ENCODE measurements at regions not wholly inside any gene's neighbourhood (a gene's known extent, or its start where the extent isn't known, plus 50 kb on each side); places are given as distances from the start of the nearest gene placed in this dataset.

- Histone ChIP-seq H2BK12ac (ENCODE audit: low read depth, low read length) (no peak overlapping the region), H3K4me3 (ENCODE audit: extremely low read depth in 1 of 4, insufficient read depth in 2 of 4, low read depth in 3 of 4, low read length in 4 of 4) (no peak overlapping the region), H3K23me2 (ENCODE audit: low read depth, low read length) (no peaks in the 10 kb centered on the region), H2BK20ac (ENCODE audit: low read length) (no peak overlapping the region), H3K79me2 (ENCODE audit: control insufficient read depth in 1 of 2, insufficient read depth in 2 of 2, low read length in 2 of 2) (no peaks in the 10 kb centered on the region), H3K14ac (ENCODE audit: insufficient read length) (no peak overlapping the region), H3K56ac (replicated peaks; ENCODE audit: insufficient read length, low read depth, low read length) (no peak overlapping the region), H4K5ac (ENCODE audit: insufficient read length, low read depth, low read length) (no peak overlapping the region), H4K20me1 (replicated peaks in 1 of 2; ENCODE audit: control insufficient read depth in 1 of 2, insufficient read depth in 2 of 2, low read length in 2 of 2) (no peaks in the 10 kb centered on the region), H3K23ac (ENCODE audit: insufficient read length) (no peak overlapping the region), H3K27ac (ENCODE audit: low read depth, low read length) (no peak overlapping the region), H2AFZ (ENCODE audit: low read length) (no peak overlapping the region), H4K8ac (ENCODE audit: extremely low read depth, insufficient read depth, low read length) (no peak overlapping the region), H2BK15ac (ENCODE audit: low read length) (no peak overlapping the region), H4K91ac (replicated peaks; ENCODE audit: insufficient read length, low read length) (no peak overlapping the region), H3K79me1 (ENCODE audit: low read depth, low read length) (no peaks in the 10 kb centered on the region), H3K18ac (ENCODE audit: extremely low read depth, low read length) (no peak overlapping the region), H2AK5ac (ENCODE audit: low read depth, low read length) (no peak overlapping the region), H3K4me1 (replicated peaks in 1 of 4; ENCODE audit: control insufficient read depth in 3 of 4, insufficient read depth in 4 of 4, low read length in 3 of 4) (no peaks in the 10 kb centered on the region), H3K9ac (replicated peaks in 1 of 4; ENCODE audit: extremely low read depth in 1 of 4, low read depth in 3 of 4, low read length in 3 of 4) (no peak overlapping the region), H3K4ac (replicated peaks; ENCODE audit: insufficient read length, low read depth, low read length) (no peak overlapping the region), H2BK120ac (replicated peaks; ENCODE audit: low read depth, low read length) (no peak overlapping the region), H2BK5ac (ENCODE audit: low read depth, low read length) (no peak overlapping the region), H3K36me3 (ENCODE audit: control insufficient read depth in 2 of 4, insufficient read depth in 4 of 4, low read length in 3 of 4) (no peaks in the 10 kb centered on the region), H3K4me2 (ENCODE audit: insufficient read depth in 1 of 2, low read depth in 2 of 2, low read length in 2 of 2) (no peak overlapping the region), H3K27me3 (replicated peaks in 1 of 4; ENCODE audit: control insufficient read depth in 3 of 4, extremely low read depth in 1 of 4, insufficient read depth in 3 of 4, low read length in 3 of 4) (no peaks in the 10 kb centered on the region), H3K9me3 (ENCODE audit: insufficient read depth in 2 of 2, low read depth in 1 of 2, low read length in 1 of 2) (peaks cover 2 to 4% of the 10 kb centered on the region in 2 experiments; a peak in 2 of 4 replicates)
- DNase-seq (ENCODE audit: low read depth in 1 of 2, low spot score in 2 of 2) (no peak), FAIRE-seq (no peak)
- ChIA-PET POLR2A (ENCODE audit: partially characterized antibody) (no interaction called here), CTCF (ENCODE audit: partially characterized antibody) (no interaction called here)
- 91% methylated on average over 5 of the region's 5 CpGs; no CpG with 5 or more reads in 1 of the 2 experiments for WGBS, 2 experiments (ENCODE audit: extremely low coverage in 1 of 2, insufficient coverage in 1 of 2, insufficient read length in 1 of 2, insufficient replicate concordance in 2 of 2, low coverage in 1 of 2, low lambda C conversion rate in 2 of 2, missing lambda C conversion rate in 1 of 2)
- TF ChIP-seq, protein P1, sequence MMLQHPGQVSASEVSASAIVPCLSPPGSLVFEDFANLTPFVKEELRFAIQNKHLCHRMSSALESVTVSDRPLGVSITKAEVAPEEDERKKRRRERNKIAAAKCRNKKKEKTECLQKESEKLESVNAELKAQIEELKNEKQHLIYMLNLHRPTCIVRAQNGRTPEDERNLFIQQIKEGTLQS (IDR thresholded peaks at IDR 0.05; ENCODE audit: insufficient read depth, low read depth, low read length) = no peak
- no peak for TF ChIP-seq RXRA (IDR thresholded peaks at IDR 0.05; ENCODE audit: insufficient read depth, low read depth, low read length)
- TF ChIP-seq ZNF274 (IDR thresholded peaks at IDR 0.05; ENCODE audit: borderline replicate concordance, extremely low read depth, low read length) = no peak
- TF ChIP-seq KDM1A (IDR thresholded peaks at IDR 0.05; ENCODE audit: borderline replicate concordance, low read length) = no peak
- TF ChIP-seq CEBPB (IDR thresholded peaks at IDR 0.05; ENCODE audit: low read depth, low read length) = no peak
- TF ChIP-seq SP2 (IDR thresholded peaks at IDR 0.05; ENCODE audit: low read length) = no peak
- no peak for TF ChIP-seq BACH1 (IDR thresholded peaks at IDR 0.05; ENCODE audit: low read length)
- TF ChIP-seq TEAD4 (IDR thresholded peaks at IDR 0.05; ENCODE audit: low read depth, low read length) = no peak
- TF ChIP-seq YY1 (IDR thresholded peaks at IDR 0.05; ENCODE audit: low read depth, low read length) = no peak
- no peak for TF ChIP-seq NRF1 (IDR thresholded peaks at IDR 0.05; ENCODE audit: low read depth, low read length)
These were observed 140.5 kb downstream of the IRX2 start for GRCh38 chr5:2610986-2611385.

All from H1 (cell line).